Astrocyte (in vitro differentiated cells and primary cell): ENCODE measurements at regions not wholly inside any gene's neighbourhood (a gene's known extent, or its start where the extent isn't known, plus 50 kb on each side); places are given as distances from the start of the nearest gene placed in this dataset.

Experiments
- EZH2 ChIP-seq: IDR thresholded peaks from 2 replicates; pipeline ENCODE4 v1.6.1; 2012; ENCODE audit warnings: mild to moderate bottlenecking, low read length, inconsistent platforms; ENCODE audit not compliant: insufficient read depth
- TF ChIP-seq, protein P1 (sequence below): IDR thresholded peaks from 2 replicates; pipeline ENCODE4 v1.5.1; 2011; ENCODE audit warnings: low read depth, mild to moderate bottlenecking, inconsistent platforms, low read length, moderate library complexity; ENCODE audit not compliant: insufficient read depth

DNA sequence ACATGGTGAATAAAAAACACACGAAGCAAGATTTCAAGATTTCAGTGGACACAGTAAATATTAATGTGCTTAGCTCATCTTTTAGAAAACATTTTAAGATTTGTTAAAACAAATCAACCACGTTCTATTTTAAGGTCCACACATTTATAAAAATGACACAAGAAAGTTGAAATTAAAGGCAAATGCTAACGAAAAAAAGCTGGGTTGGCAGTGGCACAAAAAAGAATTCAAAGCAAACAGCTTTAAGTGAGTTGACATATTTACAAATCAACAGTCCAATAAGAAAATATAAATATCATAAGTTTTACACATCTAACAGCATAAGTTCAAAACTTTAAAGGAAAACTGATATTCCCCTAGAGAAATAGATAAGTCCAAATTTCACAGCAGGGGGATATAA, 430.4 kb upstream of the CCDC54 start:
- TF ChIP-seq, protein P1, sequence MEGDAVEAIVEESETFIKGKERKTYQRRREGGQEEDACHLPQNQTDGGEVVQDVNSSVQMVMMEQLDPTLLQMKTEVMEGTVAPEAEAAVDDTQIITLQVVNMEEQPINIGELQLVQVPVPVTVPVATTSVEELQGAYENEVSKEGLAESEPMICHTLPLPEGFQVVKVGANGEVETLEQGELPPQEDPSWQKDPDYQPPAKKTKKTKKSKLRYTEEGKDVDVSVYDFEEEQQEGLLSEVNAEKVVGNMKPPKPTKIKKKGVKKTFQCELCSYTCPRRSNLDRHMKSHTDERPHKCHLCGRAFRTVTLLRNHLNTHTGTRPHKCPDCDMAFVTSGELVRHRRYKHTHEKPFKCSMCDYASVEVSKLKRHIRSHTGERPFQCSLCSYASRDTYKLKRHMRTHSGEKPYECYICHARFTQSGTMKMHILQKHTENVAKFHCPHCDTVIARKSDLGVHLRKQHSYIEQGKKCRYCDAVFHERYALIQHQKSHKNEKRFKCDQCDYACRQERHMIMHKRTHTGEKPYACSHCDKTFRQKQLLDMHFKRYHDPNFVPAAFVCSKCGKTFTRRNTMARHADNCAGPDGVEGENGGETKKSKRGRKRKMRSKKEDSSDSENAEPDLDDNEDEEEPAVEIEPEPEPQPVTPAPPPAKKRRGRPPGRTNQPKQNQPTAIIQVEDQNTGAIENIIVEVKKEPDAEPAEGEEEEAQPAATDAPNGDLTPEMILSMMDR, result no peak
- no peak for TF ChIP-seq EZH2
